ENCODE measurements at regions not wholly inside any gene's neighbourhood (a gene's known extent, or its start where the extent isn't known, plus 50 kb on each side); places are given as distances from the start of the nearest gene placed in this dataset.

DNA sequence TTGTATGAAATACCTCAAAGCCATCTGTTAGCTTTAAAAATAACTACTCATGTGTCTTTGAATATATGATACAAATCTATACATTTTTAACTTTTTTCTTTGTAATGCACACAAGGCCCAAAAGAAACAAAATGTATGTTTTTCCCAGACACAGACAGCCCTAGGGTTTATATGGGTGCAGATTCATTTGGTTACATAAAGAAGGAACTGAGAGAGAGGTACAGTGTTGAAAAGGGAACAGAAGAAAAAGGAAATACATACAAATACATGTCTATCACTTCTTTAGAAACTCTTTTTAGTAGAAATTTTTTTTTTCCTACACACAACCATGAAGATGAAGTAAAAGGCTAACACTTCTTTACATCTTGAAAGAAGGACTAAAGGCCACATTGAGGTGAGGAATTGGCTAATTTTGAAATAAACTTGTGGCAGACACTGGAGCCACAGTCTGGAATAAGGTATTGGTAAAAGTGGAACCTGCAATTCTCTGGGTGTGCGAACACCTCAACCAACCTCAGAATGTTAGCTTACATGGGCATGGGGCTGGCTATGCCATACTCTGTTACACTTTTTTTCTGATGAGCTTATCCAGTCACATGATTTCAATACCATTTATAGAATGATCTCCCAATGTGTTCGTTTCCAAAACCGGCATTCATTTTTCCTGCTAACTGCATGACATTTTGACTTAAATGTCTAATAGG, 67.9 kb downstream of the FAM47C start:
- H4K20me1 ChIP-seq (ENCODE audit: insufficient read depth, low read length), result no peaks in the 10 kb centered on the region
- DNase-seq (ENCODE audit: low spot score), result no peak
- BruUV-seq (replicated peaks), result no TSS peak

More for the DNA sequence above, 67.9 kb downstream of the FAM47C start:
- no peak for FAIRE-seq
- Histone ChIP-seq H3K4me3 (replicated peaks in 1 of 3; ENCODE audit: insufficient read depth in 1 of 3, low read depth in 2 of 3, low read length in 3 of 3) (no peak overlapping the region), H3K9ac (ENCODE audit: insufficient read depth, low read depth, low read length) (no peak overlapping the region), H3K79me2 (ENCODE audit: insufficient read depth, low read length) (no peaks in the 10 kb centered on the region), H3K4me2 (ENCODE audit: low read depth, low read length) (no peak overlapping the region), H3K36me3 (replicated peaks in 1 of 2; ENCODE audit: control insufficient read depth in 1 of 2, insufficient read depth in 2 of 2, low read length in 2 of 2) (no peaks in the 10 kb centered on the region), H3K9me3 (ENCODE audit: low read length) (no peaks in the 10 kb centered on the region), H3K27me3 (ENCODE audit: control insufficient read depth in 1 of 2, insufficient read depth in 2 of 2, low read length in 2 of 2) (no peaks in the 10 kb centered on the region), H3K4me1 (ENCODE audit: insufficient read depth, low read length) (no peaks in the 10 kb centered on the region), H3K27ac (ENCODE audit: extremely low read length, insufficient read depth, low read length) (no peak overlapping the region), H2AFZ (ENCODE audit: low read length) (no peak overlapping the region)
- WGBS (ENCODE audit: low lambda C conversion rate), result 0% methylated on average over 3 of the region's 3 CpGs
- TF ChIP-seq MEIS2 (CRISPR knock-in tag; IDR thresholded peaks at IDR 0.05) (no peak), HMG20B (CRISPR knock-in tag; conservative IDR thresholded peaks at IDR 0.05) (no peak), NCOA2 (CRISPR knock-in tag; IDR thresholded peaks at IDR 0.05) (no peak), ZNF878 (CRISPR knock-in tag; IDR thresholded peaks at IDR 0.05) (no peak)
- TF ChIP-seq, protein P1, sequence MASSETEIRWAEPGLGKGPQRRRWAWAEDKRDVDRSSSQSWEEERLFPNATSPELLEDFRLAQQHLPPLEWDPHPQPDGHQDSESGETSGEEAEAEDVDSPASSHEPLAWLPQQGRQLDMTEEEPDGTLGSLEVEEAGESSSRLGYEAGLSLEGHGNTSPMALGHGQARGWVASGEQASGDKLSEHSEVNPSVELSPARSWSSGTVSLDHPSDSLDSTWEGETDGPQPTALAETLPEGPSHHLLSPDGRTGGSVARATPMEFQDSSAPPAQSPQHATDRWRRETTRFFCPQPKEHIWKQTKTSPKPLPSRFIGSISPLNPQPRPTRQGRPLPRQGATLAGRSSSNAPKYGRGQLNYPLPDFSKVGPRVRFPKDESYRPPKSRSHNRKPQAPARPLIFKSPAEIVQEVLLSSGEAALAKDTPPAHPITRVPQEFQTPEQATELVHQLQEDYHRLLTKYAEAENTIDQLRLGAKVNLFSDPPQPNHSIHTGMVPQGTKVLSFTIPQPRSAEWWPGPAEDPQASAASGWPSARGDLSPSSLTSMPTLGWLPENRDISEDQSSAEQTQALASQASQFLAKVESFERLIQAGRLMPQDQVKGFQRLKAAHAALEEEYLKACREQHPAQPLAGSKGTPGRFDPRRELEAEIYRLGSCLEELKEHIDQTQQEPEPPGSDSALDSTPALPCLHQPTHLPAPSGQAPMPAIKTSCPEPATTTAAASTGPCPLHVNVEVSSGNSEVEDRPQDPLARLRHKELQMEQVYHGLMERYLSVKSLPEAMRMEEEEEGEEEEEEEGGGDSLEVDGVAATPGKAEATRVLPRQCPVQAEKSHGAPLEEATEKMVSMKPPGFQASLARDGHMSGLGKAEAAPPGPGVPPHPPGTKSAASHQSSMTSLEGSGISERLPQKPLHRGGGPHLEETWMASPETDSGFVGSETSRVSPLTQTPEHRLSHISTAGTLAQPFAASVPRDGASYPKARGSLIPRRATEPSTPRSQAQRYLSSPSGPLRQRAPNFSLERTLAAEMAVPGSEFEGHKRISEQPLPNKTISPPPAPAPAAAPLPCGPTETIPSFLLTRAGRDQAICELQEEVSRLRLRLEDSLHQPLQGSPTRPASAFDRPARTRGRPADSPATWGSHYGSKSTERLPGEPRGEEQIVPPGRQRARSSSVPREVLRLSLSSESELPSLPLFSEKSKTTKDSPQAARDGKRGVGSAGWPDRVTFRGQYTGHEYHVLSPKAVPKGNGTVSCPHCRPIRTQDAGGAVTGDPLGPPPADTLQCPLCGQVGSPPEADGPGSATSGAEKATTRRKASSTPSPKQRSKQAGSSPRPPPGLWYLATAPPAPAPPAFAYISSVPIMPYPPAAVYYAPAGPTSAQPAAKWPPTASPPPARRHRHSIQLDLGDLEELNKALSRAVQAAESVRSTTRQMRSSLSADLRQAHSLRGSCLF (CRISPR knock-in tag; IDR thresholded peaks at IDR 0.05; ENCODE audit: borderline replicate concordance), result no peak
- in situ Hi-C loops (cut with HindIII; ENCODE audit: extremely low pct_ligation_motif_present, low pct_unique_long_range_greater_than_20kb), result no loop called here
- intact Hi-C loops (cut with micrococcal nuclease; ENCODE audit: unreplicated experiment), result no loop called here
- ATAC-seq, result no peak
- POLR2A ChIA-PET, result no interaction called here
- CTCF ChIA-PET (ENCODE audit: low intra/inter-chr PET ratio, low total read pairs), result no interaction called here

Data from HepG2 (cell line).